Mesenchymal stem cell (in vitro differentiated cells and primary cell): ENCODE measurements at regions not wholly inside any gene's neighbourhood (a gene's known extent, or its start where the extent isn't known, plus 50 kb on each side); places are given as distances from the start of the nearest gene placed in this dataset.

Source experiments
- DNase-seq: peaks from one replicate; pipeline ENCODE4 v3.0.0-alpha.2; 2013
- H2AFZ ChIP-seq: one replicate; pipeline ENCODE4 v1.6.1; 2013; ENCODE audit warnings: low read depth, mild to moderate bottlenecking, control low read depth, inconsistent platforms, low read length, moderate library complexity
- H2AK5ac ChIP-seq: 2 replicates; pipeline ENCODE4 v1.6.1; 2013; ENCODE audit warnings: low read length, moderate library complexity, mild to moderate bottlenecking, inconsistent platforms; ENCODE audit not compliant: severe bottlenecking
- H2BK120ac ChIP-seq: one replicate; pipeline ENCODE4 v1.6.1; 2013; ENCODE audit warnings: low read depth, mild to moderate bottlenecking, inconsistent platforms, low read length, moderate library complexity
- H2BK12ac ChIP-seq, 2 experiments: one replicate each; pipeline ENCODE4 v1.6.1; 2013; ENCODE audit warnings: inconsistent platforms in 2 of 2, low read length in 2 of 2, mild to moderate bottlenecking in 2 of 2, moderate library complexity in 2 of 2, control low read depth in 1 of 2
- H2BK15ac ChIP-seq: one replicate; pipeline ENCODE4 v1.6.1; 2013; ENCODE audit warnings: mild to moderate bottlenecking, low read depth, inconsistent platforms; ENCODE audit not compliant: poor library complexity, severe bottlenecking
- H2BK5ac ChIP-seq: 2 replicates; pipeline ENCODE4 v1.6.1; 2013; ENCODE audit warnings: low read depth, mild to moderate bottlenecking, low read length, control low read depth, inconsistent platforms; ENCODE audit not compliant: poor library complexity, severe bottlenecking
- H3K14ac ChIP-seq, 2 experiments: one replicate each; pipeline ENCODE4 v1.6.1; 2013; ENCODE audit warnings: inconsistent platforms in 2 of 2, low read length in 2 of 2, control low read depth in 1 of 2, mild to moderate bottlenecking in 1 of 2, moderate library complexity in 1 of 2
- H3K18ac ChIP-seq, 2 experiments: one replicate each; pipeline ENCODE4 v1.6.1; 2013; ENCODE audit warnings: inconsistent platforms in 2 of 2, low read length in 2 of 2, control low read depth in 1 of 2, low read depth in 1 of 2, mild to moderate bottlenecking in 1 of 2
- H3K23ac ChIP-seq, 2 experiments: one replicate each; pipeline ENCODE4 v1.6.1; 2013; ENCODE audit warnings: inconsistent platforms in 2 of 2, low read length in 2 of 2, mild to moderate bottlenecking in 2 of 2, moderate library complexity in 2 of 2, control low read depth in 1 of 2
- H3K27ac ChIP-seq: 2 replicates; pipeline ENCODE4 v1.5.1; 2013; ENCODE audit warnings: mild to moderate bottlenecking, moderate library complexity, low read length, control low read depth, inconsistent platforms; ENCODE audit not compliant: poor library complexity, severe bottlenecking
- H3K27me3 ChIP-seq, 2 experiments: 2 replicates each; pipeline versions ENCODE4 v1.6.1 to v1.7.0; 2013; ENCODE audit warnings: low read length in 2 of 2, mild to moderate bottlenecking in 2 of 2, moderate library complexity in 2 of 2, control low read depth in 1 of 2, inconsistent platforms in 1 of 2; ENCODE audit not compliant: control insufficient read depth in 1 of 2, insufficient read depth in 1 of 2
- H3K36me3 ChIP-seq, 2 experiments: 2 replicates each; pipeline versions ENCODE4 v1.6.1 to v1.7.0; 2013; ENCODE audit warnings: low read length in 2 of 2, control low read depth in 1 of 2, inconsistent platforms in 1 of 2, low read depth in 1 of 2, mild to moderate bottlenecking in 1 of 2; ENCODE audit not compliant: insufficient read depth in 2 of 2, control insufficient read depth in 1 of 2
- H3K4ac ChIP-seq, 2 experiments: one replicate each; pipeline ENCODE4 v1.6.1; 2013; ENCODE audit warnings: inconsistent platforms in 2 of 2, low read length in 2 of 2, mild to moderate bottlenecking in 2 of 2, moderate library complexity in 2 of 2, control low read depth in 1 of 2, low read depth in 1 of 2
- H3K4me1 ChIP-seq: 2 replicates; pipeline ENCODE4 v1.6.1; 2013; ENCODE audit warnings: low read depth, low read length, control low read depth; ENCODE audit not compliant: control insufficient read depth, insufficient read depth
- H3K4me2 ChIP-seq: 2 replicates; pipeline ENCODE4 v1.6.1; 2013; ENCODE audit warnings: low read length, mild to moderate bottlenecking, inconsistent platforms; ENCODE audit not compliant: poor library complexity, severe bottlenecking
- H3K4me3 ChIP-seq, 2 experiments: 2 replicates each; pipeline versions ENCODE4 v1.5.1 to v1.7.0; 2013; ENCODE audit warnings: low read length in 2 of 2, mild to moderate bottlenecking in 2 of 2, control low read depth in 1 of 2, low read depth in 1 of 2; ENCODE audit not compliant: insufficient read depth in 1 of 2
- H3K79me1 ChIP-seq: replicated peaks from 2 replicates; pipeline ENCODE4 v1.6.1; 2013; ENCODE audit warnings: mild to moderate bottlenecking, control low read depth, low read length, inconsistent platforms; ENCODE audit not compliant: poor library complexity, severe bottlenecking
- H3K9ac ChIP-seq: 2 replicates; pipeline ENCODE4 v1.7.0; 2013; ENCODE audit warnings: mild to moderate bottlenecking, low read length, moderate library complexity
- H3K9me3 ChIP-seq: 2 replicates; pipeline ENCODE4 v1.7.0; 2013; ENCODE audit warnings: mild to moderate bottlenecking, low read length; ENCODE audit not compliant: control insufficient read depth
- H4K8ac ChIP-seq: one replicate; pipeline ENCODE4 v1.6.1; 2013; ENCODE audit warnings: inconsistent platforms, mild to moderate bottlenecking, low read length, moderate library complexity
- H4K91ac ChIP-seq: one replicate; pipeline ENCODE4 v1.6.1; 2013; ENCODE audit warnings: mild to moderate bottlenecking, low read length, inconsistent platforms
- WGBS: methylation state at CpG from one replicate; pipeline ENCODE4 v1.1.7; 2013; ENCODE audit warnings: mixed read lengths; 5-methylcytosine and 5-hydroxymethylcytosine counted together

GRCh38 chr13:91133941-91134802, 213.3 kb upstream of the MIR17HG start:
- Histone ChIP-seq H2AK5ac (no peak overlapping the region), H3K4ac (no peak overlapping the region), H3K14ac (no peak overlapping the region), H2BK15ac (no peak overlapping the region), H3K23ac (no peak overlapping the region), H2BK12ac (no peak overlapping the region), H3K4me2 (no peak overlapping the region), H2BK5ac (no peak overlapping the region), H3K4me3 (no peak overlapping the region), H3K18ac (no peak overlapping the region), H3K79me1 (no peaks in the 10 kb centered on the region), H3K27me3 (no peaks in the 10 kb centered on the region), H4K8ac (no peak overlapping the region), H4K91ac (no peak overlapping the region), H3K9me3 (no peaks in the 10 kb centered on the region), H2BK120ac (no peak overlapping the region), H2AFZ (no peak overlapping the region), H3K9ac (no peak overlapping the region), H3K36me3 (no peaks in the 10 kb centered on the region), H3K27ac (no peak overlapping the region), H3K4me1 (no peaks in the 10 kb centered on the region)
- WGBS, result 43% methylated on average over 10 of the region's 11 CpGs
- DNase-seq, result peak; percentile 68

- no peak overlapping the region for H2BK120ac ChIP-seq
- H3K14ac ChIP-seq, result no peak overlapping the region
- H3K4me3 ChIP-seq, result no peak overlapping the region
- WGBS, result 95% methylated on average over 2 of the region's 2 CpGs
- H3K9ac ChIP-seq, result no peak overlapping the region
- no peak overlapping the region for H2BK12ac ChIP-seq
- no peak overlapping the region for H2BK5ac ChIP-seq
- no peak for DNase-seq
- no peaks in the 10 kb centered on the region for H3K9me3 ChIP-seq
- H3K4me1 ChIP-seq, result no peaks in the 10 kb centered on the region
- H3K4ac ChIP-seq, result no peak overlapping the region
- no peak overlapping the region for H2BK15ac ChIP-seq
- no peak overlapping the region for H3K4me2 ChIP-seq
- no peak overlapping the region for H3K23ac ChIP-seq
- H3K18ac ChIP-seq, result no peak overlapping the region
- H3K27ac ChIP-seq, result no peak overlapping the region
- H3K27me3 ChIP-seq, result peaks cover 0 to 5% of the 10 kb centered on the region in 2 experiments
- no peak overlapping the region for H4K8ac ChIP-seq
- no peak overlapping the region for H2AFZ ChIP-seq
- H3K36me3 ChIP-seq, result no peaks in the 10 kb centered on the region
- no peaks in the 10 kb centered on the region for H3K79me1 ChIP-seq
- no peak overlapping the region for H2AK5ac ChIP-seq
- no peak overlapping the region for H4K91ac ChIP-seq
These were observed 212.7 kb upstream of the MIR17HG start for GRCh38 chr13:91134803-91135184.

- peaks cover 0 to 5% of the 10 kb centered on the region in 2 experiments for H3K27me3 ChIP-seq
- H3K14ac ChIP-seq, result no peak overlapping the region
- no peaks in the 10 kb centered on the region for H3K4me1 ChIP-seq
- H3K9ac ChIP-seq, result no peak overlapping the region
- no peak overlapping the region for H2BK120ac ChIP-seq
- no peak overlapping the region for H4K91ac ChIP-seq
- H2BK15ac ChIP-seq, result no peak overlapping the region
- H3K9me3 ChIP-seq, result no peaks in the 10 kb centered on the region
- H3K4me3 ChIP-seq, result no peak overlapping the region
- no peaks in the 10 kb centered on the region for H3K36me3 ChIP-seq
- no peak overlapping the region for H3K23ac ChIP-seq
- no peak overlapping the region for H2AFZ ChIP-seq
- H3K18ac ChIP-seq, result no peak overlapping the region
- no peak overlapping the region for H3K4me2 ChIP-seq
- no peak overlapping the region for H2AK5ac ChIP-seq
- H4K8ac ChIP-seq, result no peak overlapping the region
- no peak overlapping the region for H2BK12ac ChIP-seq
- no peak overlapping the region for H3K27ac ChIP-seq
- no peak for DNase-seq
- no peak overlapping the region for H3K4ac ChIP-seq
- no peak overlapping the region for H2BK5ac ChIP-seq
- no peaks in the 10 kb centered on the region for H3K79me1 ChIP-seq
These were observed 212.1 kb upstream of the MIR17HG start for GRCh38 chr13:91135376-91135775.

GRCh38 chr13:91135968-91136367, 211.5 kb upstream of the MIR17HG start:
- Histone ChIP-seq H3K4me2 (no peak overlapping the region), H3K79me1 (no peaks in the 10 kb centered on the region), H3K18ac (no peak overlapping the region)

More at GRCh38 chr13:91135968-91136367, 211.5 kb upstream of the MIR17HG start:
- H3K14ac ChIP-seq, result no peak overlapping the region
- H3K4me3 ChIP-seq, result no peak overlapping the region
- DNase-seq, result no peak
- H4K91ac ChIP-seq, result no peak overlapping the region
- H3K27me3 ChIP-seq, result peaks cover 0 to 5% of the 10 kb centered on the region in 2 experiments
- no peak overlapping the region for H4K8ac ChIP-seq
- H2BK120ac ChIP-seq, result no peak overlapping the region
- H3K23ac ChIP-seq, result no peak overlapping the region
- H2BK15ac ChIP-seq, result no peak overlapping the region
- H2AK5ac ChIP-seq, result no peak overlapping the region
- H3K27ac ChIP-seq, result peak overlapping the region; percentile 53
- no peak overlapping the region for H3K9ac ChIP-seq
- no peak overlapping the region for H2AFZ ChIP-seq
- H3K36me3 ChIP-seq, result no peaks in the 10 kb centered on the region
- H2BK12ac ChIP-seq, result no peak overlapping the region
- no peaks in the 10 kb centered on the region for H3K9me3 ChIP-seq
- no peak overlapping the region for H2BK5ac ChIP-seq
- no peak overlapping the region for H3K4ac ChIP-seq
- no peaks in the 10 kb centered on the region for H3K4me1 ChIP-seq
